DND-41 (cell line): ENCODE measurements at regions not wholly inside any gene's neighbourhood (a gene's known extent, or its start where the extent isn't known, plus 50 kb on each side); places are given as distances from the start of the nearest gene placed in this dataset.

Experiments
- CTCF ChIP-seq: IDR thresholded peaks from 2 replicates; pipeline ENCODE4 v1.5.1; 2012; ENCODE audit warnings: borderline replicate concordance, low read length, moderate library complexity, mild to moderate bottlenecking; ENCODE audit not compliant: poor library complexity, severe bottlenecking; ENCODE audit errors: extremely low read depth
- EZH2 ChIP-seq: IDR thresholded peaks from 3 replicates; pipeline ENCODE4 v1.6.1; 2012; ENCODE audit warnings: borderline replicate concordance, low read depth, mild to moderate bottlenecking, moderate library complexity, low read length, inconsistent platforms; ENCODE audit not compliant: severe bottlenecking

GRCh38 chr4:30586850-30587249 lies 133.3 kb upstream of the PCDH7 start:
- TF ChIP-seq CTCF (no peak), EZH2 (no peak)
